Peyer's patch (tissue), 4 donors: ENCODE measurements at regions not wholly inside any gene's neighbourhood (a gene's known extent, or its start where the extent isn't known, plus 50 kb on each side); places are given as distances from the start of the nearest gene placed in this dataset.

Source experiments
- DNase-seq, 3 donors: peaks; one replicate each; pipeline ENCODE4 v3.0.0-alpha.2; 2017 to 2019
- H3K27ac ChIP-seq, 4 donors: fragments of 200-600 bp; sonication (generic); one replicate each; pipeline ENCODE4 v1.5.1; 2016 to 2019
- H3K27me3 ChIP-seq, 2 donors: fragments of 200-600 bp; sonication (generic); one replicate each; pipeline ENCODE4 v1.5.1; 2019
- H3K36me3 ChIP-seq, 3 donors: fragments of 200-600 bp; sonication (generic); one replicate each; pipeline ENCODE4 v1.5.1; 2016 to 2019
- H3K4me1 ChIP-seq, 4 donors: fragments of 200-600 bp; sonication (generic); one replicate each; pipeline ENCODE4 v1.5.1; 2016 to 2019
- H3K4me3 ChIP-seq, 4 donors: fragments of 200-600 bp; sonication (generic); 1 replicate in 3 of 4; 2 replicates in 1 of 4; pipeline ENCODE4 v1.5.1; 2016 to 2019; ENCODE audit warnings: mild to moderate bottlenecking in 1 of 4
- H3K9me3 ChIP-seq, 4 donors: fragments of 200-600 bp; sonication (generic); one replicate each; pipeline ENCODE4 v1.5.1; 2016 to 2019; ENCODE audit warnings: mild to moderate bottlenecking in 1 of 4
- CTCF ChIP-seq, 6 experiments: fragments of 450-650 bp in 4 of 6; fragments of 200-600 bp in 2 of 6; sonication (generic) in 1 of 6; IDR thresholded peaks; one replicate each; pipeline ENCODE4 v1.5.1; 2017 to 2019; ENCODE audit warnings: antibody characterized with exemption in 6 of 6, mild to moderate bottlenecking in 3 of 6, moderate library complexity in 1 of 6
- POLR2A ChIP-seq, 2 donors: fragments of 450-650 bp; IDR thresholded peaks; one replicate each; pipeline ENCODE4 v1.5.1; 2017; ENCODE audit warnings: antibody characterized with exemption in 2 of 2, mild to moderate bottlenecking in 2 of 2, moderate library complexity in 2 of 2

DNA sequence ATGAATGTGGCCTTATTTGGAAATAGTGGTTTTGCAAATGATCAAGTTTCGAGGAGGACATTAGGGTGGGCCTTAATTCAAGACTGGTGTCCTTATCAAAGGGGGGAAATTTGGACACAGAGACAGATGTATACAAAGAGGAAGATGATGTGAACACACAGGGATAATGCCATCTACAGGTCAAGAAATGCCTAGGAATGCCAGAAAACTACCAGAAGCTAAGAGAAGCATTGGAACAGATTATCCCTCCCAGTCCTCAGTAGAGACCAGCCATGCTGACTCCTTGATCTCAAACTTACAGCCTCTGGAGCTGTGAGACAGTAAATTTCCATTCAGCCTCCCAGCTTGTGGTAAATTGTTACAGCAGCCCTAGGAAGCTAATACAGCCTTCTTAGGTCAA is 151.4 kb downstream of the PTGER3 start:
- TF ChIP-seq POLR2A (IDR thresholded peaks at IDR 0.05) (no peak), CTCF (IDR thresholded peaks at IDR 0.05) (no peak)
- Histone ChIP-seq H3K36me3 (no peaks in the 10 kb centered on the region), H3K4me1 (no peaks in the 10 kb centered on the region)

GRCh38 chr1:70897273-70897672 is 150.3 kb downstream of the PTGER3 start:
- no peaks in the 10 kb centered on the region for H3K9me3 ChIP-seq
- H3K27me3 ChIP-seq, result no peaks in the 10 kb centered on the region
- H3K4me3 ChIP-seq, result no peak overlapping the region
- no peak overlapping the region for H3K27ac ChIP-seq
- no peaks in the 10 kb centered on the region for H3K4me1 ChIP-seq
- no peak for TF ChIP-seq CTCF (IDR thresholded peaks at IDR 0.05)
- TF ChIP-seq POLR2A (IDR thresholded peaks at IDR 0.05), result no peak
- H3K36me3 ChIP-seq, result no peaks in the 10 kb centered on the region
- DNase-seq, result no peak

More for the DNA sequence above, 151.4 kb downstream of the PTGER3 start:
- Histone ChIP-seq H3K9me3 (no peaks in the 10 kb centered on the region), H3K4me3 (no peak overlapping the region), H3K27me3 (no peaks in the 10 kb centered on the region), H3K27ac (no peak overlapping the region)
- DNase-seq, result no peak

GRCh38 chr1:70899735-70900134 is 147.9 kb downstream of the PTGER3 start:
- no peak overlapping the region for H3K27ac ChIP-seq

GRCh38 chr1:70902211-70902610 is 145.4 kb downstream of the PTGER3 start:
- no peaks in the 10 kb centered on the region for H3K9me3 ChIP-seq
- no peak for DNase-seq
- TF ChIP-seq POLR2A (IDR thresholded peaks at IDR 0.05) (no peak), CTCF (IDR thresholded peaks at IDR 0.05) (no peak)

More at GRCh38 chr1:70899735-70900134, 147.9 kb downstream of the PTGER3 start:
- Histone ChIP-seq H3K4me3 (no peak overlapping the region), H3K36me3 (no peaks in the 10 kb centered on the region), H3K9me3 (no peaks in the 10 kb centered on the region), H3K27me3 (no peaks in the 10 kb centered on the region), H3K4me1 (no peaks in the 10 kb centered on the region)
- TF ChIP-seq POLR2A (IDR thresholded peaks at IDR 0.05), result no peak
- TF ChIP-seq CTCF (IDR thresholded peaks at IDR 0.05), result no peak
- no peak for DNase-seq

GRCh38 chr1:70906800-70907199 is 140.8 kb downstream of the PTGER3 start:
- Histone ChIP-seq H3K27me3 (no peaks in the 10 kb centered on the region), H3K9me3 (no peaks in the 10 kb centered on the region), H3K4me1 (no peaks in the 10 kb centered on the region), H3K4me3 (no peak overlapping the region), H3K36me3 (no peaks in the 10 kb centered on the region), H3K27ac (no peak overlapping the region)
- no peak for DNase-seq
- TF ChIP-seq POLR2A (IDR thresholded peaks at IDR 0.05) (no peak), CTCF (IDR thresholded peaks at IDR 0.05) (no peak)

More at GRCh38 chr1:70902211-70902610, 145.4 kb downstream of the PTGER3 start:
- H3K4me1 ChIP-seq, result no peaks in the 10 kb centered on the region
- no peaks in the 10 kb centered on the region for H3K36me3 ChIP-seq
- no peaks in the 10 kb centered on the region for H3K27me3 ChIP-seq
- H3K4me3 ChIP-seq, result no peak overlapping the region
- no peak overlapping the region for H3K27ac ChIP-seq
